ENCODE measurements at regions not wholly inside any gene's neighbourhood (a gene's known extent, or its start where the extent isn't known, plus 50 kb on each side); places are given as distances from the start of the nearest gene placed in this dataset.

DNA sequence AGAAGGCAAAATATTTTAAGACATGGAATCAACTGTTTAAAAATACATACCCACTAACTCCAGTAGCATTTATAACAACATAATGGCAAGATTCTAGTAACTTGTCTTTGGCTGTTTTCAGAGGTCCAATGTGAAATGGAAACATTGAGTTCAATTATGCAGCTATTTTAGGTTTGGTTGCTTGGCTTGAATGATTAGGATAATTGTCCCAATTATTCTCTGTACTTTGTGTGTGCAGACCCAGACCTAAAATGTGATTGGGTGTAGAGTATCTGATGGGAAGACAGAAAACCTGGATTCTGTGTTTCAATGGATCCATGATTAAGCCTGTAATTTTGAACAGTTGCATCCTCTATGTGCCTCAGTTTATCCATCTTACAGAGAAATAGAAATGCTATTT lies 392.7 kb upstream of the NFE2L3 start:
- DNase-seq: no peak

DNA sequence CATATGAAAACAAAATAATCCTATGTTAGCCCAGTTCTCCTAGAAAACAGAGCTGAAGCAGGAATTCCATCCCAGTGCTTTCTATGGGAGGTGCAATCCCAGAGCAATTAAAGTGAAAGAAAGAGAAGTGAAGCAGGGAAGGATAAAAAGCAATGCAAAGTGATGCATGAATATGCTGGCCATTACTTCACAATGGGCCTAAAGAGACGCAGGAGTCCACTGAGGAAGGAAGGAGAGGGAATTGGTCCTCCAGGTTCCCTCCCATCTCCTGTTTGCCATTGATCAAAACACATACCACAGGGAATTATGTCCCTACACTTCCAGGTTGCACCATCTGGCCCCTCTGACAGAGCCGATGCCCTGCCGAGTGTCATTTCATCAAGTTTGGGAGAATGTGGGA lies 392.2 kb upstream of the NFE2L3 start:
- no peak for DNase-seq

- DNase-seq: no peak
Measured at GRCh38 chr7:25762511-25763462, 389.2 kb upstream of the NFE2L3 start.

DNA sequence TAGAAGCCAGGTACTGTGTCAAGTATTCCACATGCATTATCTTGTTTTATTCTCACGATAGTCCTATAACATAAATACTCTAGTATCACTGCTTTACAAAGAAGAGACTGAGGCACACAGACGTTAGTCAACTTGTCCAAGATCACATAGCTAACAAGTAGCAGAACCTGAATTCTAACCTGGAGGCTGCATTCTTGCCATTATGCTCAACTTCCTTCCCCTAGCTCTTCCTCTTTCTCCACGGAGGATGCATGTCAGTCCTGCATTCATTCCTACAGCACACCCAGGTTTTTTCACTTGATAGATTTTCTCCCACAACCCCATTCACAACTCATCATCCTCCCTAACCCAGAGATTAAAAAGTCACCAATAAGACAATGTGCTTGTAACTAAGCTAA lies 388.5 kb upstream of the NFE2L3 start:
- DNase-seq: no peak

DNA sequence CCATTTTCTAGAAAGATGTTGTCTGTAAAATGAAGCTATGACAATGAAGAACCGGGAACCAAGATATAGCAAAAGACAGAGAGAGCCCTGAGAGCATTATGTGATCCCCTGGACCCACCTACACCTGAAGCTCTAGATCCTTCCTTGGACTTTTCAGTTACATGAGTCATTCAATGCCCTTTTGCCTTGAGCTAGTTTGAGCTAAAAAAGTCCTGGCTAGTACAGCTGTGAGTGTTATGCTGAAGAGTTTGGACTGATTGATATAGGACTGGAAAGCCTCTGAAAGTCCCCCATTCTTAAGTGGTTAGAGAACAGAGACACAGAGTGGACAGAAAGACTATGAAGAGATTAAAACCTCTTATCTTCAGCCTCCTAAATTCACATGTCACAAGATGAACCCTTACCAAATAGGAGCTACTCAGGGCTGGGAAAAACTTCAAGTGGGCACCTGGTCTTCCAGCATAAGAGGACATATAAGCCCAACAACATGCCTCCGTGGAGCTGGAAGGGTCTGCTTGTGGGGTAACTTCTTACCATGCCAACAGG lies 386.8 kb upstream of the NFE2L3 start:
- DNase-seq: no peak

- no peak for DNase-seq
Measured at GRCh38 chr7:25770235-25770634, 381.8 kb upstream of the NFE2L3 start.

- DNase-seq: no peak
Measured at GRCh38 chr7:25770670-25771069, 381.3 kb upstream of the NFE2L3 start.

DNA sequence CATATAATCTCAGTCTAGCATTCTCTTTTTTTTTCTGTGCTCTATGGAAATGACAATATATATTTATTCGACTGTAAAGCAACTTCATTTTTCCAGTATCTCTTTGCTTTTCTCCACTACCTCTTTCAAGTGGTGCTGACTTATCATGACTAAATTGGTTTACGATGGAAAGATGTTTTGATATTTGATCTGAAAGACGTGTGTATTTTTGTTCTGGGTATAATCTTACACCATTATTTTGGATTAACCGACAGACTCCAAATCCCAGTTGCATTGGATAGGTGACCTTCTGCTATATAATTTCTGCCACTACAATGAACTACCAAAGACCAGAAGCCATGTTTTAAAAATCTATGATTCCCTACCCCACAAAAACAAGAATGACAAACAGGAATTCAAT lies 380.5 kb upstream of the NFE2L3 start:
- no peak for DNase-seq

GRCh38 chr7:25772802-25773201 lies 379.2 kb upstream of the NFE2L3 start:
- no peak for DNase-seq

DNA sequence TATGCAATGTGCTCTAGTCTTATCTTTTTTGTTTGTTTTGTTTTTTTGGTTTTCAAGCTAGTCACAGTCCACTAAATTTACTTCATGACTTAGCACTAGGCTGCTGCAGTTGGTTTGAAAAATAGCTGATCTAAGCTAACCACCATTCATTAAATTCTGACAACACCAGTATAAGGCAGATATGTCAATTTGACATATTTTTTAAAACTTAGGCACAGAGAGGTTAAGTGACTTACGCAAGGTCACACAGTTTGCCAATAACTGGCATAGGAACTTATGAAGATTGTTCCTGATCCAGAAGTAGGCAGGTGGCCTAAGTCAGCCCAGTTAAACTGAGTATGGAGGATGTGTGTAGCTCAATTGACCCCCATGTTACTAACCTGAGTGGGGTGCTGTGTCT lies 377.3 kb upstream of the NFE2L3 start:
- no peak for DNase-seq

DNA sequence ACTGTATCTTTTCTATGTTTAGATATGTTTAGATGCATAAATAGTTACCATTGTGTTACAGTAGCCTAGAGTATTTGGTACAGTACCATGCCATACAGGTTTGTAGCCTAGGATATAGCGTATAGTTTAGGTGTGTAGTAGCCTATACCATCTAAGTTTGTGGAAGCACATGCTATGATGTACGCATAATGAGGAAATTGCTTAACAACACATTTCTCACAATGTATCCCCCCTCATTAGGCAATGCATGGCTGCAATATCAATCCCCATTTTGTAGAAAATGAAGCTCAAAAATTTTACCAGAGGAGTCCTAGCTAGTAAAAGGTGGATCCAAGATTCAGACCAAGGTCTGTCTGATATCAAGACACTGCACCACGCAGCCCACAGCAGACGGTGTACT lies 376.4 kb upstream of the NFE2L3 start:
- DNase-seq: no peak

DNA sequence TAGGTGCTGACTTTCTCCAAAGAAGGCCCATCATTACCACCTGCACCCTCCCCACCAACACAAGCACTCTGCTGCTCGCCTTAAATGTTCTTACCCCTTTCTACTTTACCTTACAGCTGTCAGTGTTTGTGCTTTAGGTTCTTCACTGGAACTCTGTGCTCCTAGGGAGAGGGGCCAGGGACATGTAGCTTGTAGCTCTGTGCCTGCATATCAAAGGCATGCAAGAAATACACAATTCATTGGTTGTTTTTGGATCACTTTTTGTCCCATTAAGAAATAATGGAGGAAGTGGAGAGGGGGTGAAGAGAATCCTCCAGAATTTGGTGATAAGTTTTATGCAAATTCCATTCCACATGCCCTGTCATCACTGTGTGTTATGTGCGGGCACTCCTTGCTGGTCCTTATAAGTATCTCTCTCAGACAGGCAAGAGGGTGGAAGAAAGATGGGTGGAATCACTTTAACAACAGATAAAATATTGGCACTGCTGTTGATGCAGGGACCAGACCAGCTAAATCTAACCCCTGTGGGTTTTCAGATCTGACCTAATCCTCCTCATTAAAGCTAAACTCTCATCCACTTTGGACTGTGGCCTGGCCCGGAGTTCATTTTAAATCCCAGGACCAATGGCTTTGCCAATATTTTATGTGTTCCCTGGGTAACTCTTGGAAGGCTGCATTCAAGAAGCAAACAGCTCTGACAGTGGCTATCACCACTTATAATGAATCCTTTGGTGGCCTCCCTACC lies 375.8 kb upstream of the NFE2L3 start:
- DNase-seq: no peak

GRCh38 chr7:25776744-25777123 lies 375.3 kb upstream of the NFE2L3 start:
- no peak for DNase-seq

DNA sequence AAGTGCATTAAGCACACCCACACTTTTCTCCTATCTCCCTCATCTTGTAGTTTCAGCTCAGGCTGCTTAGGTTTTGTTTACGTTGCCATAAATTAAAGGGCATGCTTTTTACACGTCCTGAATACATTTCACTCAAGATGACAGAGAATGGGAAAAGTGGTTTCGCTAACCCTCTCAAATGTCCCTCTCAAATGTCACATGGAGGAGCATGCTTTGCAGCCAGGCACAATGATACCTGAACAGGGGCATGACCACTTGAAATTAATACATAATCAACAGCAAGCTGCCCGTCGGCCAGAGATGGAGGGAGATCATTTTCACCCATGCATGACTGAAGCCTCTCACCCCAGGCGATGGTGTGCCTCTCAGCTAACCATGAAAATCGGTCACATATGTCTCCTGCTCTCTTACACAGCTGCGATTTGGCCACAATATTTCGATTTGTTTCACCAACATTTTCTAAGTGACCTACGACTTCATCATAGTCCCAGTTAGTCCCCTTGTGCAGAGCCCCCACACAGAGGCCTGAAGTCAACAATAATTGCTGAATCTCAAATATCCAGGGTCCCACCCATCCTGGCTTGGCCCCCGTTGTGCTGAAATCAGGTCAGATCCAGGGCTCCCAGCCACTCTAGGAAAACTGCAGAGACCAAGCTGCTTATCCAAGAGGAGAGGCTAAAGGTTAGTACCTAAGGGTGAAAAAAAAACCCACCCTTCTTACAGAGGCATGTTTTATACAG lies 373.9 kb upstream of the NFE2L3 start:
- no peak for DNase-seq

DNA sequence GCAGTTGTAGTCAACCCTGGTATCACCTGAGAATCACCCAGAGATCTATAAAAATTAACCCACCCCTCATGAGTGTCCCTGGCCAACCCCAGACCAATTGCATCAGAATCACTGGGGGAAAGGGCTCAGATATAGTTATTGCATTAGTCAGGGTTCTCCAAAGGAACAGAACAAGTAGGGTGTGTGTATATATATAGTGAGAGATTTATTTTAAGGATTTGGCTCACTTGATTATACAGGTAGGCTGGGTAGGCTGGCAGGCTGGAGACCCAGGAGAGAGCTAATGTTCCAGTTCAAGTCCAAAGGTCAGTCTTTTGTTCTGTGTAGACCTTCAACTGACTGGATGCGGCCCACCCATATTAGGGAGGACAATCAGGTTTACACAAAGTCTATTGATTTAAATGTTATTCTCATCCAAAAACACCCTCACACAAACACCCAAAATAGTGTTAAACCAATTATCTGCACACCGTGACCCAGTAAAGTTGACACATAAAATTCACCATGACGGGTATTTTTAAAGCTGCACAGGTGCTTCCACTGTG lies 372.9 kb upstream of the NFE2L3 start:
- DNase-seq: no peak

DNA sequence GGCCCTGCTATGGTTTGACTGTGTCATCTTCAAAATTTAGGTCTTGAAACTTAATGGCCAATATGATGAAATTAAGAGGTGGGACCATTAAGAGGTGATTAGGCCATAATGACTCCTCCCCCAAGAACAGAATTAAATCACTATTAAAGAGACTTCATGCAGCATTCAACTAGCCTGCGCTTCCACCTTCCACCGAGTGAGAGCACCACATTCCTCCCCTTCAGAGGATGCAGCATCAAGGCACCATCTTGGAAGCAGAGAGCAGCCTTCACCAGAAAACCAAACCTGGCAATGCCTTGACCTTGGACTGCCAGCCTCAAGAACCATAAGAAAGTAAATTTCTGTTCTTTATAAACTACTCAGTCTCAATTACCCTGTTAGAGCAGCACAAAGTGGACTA lies 371.1 kb upstream of the NFE2L3 start:
- no peak for DNase-seq

DNA sequence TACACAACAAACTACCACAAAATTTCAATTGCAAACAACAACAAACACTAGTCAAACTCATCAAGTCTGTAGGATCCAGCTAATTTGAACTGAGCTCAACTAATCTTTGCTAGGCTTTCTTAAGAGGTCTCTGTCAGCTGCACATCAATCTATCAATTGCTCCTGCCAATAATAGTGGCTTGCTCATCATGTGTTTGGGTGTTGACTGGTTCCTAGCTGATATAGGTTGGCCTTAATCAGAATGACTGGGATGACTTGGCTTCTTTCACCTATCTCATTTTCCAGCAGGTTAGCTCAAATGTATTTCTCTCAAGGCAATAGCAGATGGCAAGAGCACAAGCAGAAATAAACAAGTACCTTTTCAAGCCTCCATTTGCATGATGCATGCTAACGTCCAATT lies 370.3 kb upstream of the NFE2L3 start:
- DNase-seq: no peak

DNA sequence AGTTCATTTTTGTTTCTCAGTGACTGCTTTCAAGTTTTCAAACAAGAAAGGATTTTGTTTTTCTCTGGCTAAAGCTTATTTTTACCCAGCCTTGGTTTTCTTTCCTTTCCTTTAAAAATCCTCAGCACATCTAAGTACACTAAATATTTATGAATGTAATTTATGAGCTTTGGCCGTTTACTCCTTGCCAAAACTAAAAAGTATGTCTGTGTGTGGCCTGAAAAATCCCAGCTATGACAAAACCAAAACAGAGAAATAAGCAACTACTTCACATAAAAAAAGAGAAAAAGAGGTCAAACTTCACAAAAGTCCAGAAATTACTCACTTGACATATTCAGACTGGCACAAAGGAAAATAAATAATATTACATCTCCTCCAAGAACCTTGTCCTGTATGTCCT lies 365.1 kb upstream of the NFE2L3 start:
- no peak for DNase-seq

DNA sequence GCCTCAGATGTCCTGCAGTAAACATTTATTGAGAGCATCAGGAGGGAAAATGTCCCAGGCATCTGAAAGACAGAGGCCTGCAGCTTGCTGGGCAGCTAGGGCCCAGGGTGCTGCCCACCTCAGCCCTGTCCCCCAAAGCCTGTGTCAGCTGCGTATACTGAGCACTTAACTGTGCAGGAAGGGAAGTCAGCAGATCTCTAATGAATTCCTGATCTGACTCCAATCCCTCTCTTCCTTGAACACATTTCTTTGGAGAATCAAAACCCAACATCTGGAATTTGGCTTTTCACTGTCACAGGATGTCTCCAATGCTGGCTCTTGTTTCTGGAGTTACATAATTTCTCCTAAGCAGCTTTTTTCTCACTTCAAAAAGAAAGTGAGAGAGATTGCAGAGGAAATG lies 364.7 kb upstream of the NFE2L3 start:
- DNase-seq: no peak

DNA sequence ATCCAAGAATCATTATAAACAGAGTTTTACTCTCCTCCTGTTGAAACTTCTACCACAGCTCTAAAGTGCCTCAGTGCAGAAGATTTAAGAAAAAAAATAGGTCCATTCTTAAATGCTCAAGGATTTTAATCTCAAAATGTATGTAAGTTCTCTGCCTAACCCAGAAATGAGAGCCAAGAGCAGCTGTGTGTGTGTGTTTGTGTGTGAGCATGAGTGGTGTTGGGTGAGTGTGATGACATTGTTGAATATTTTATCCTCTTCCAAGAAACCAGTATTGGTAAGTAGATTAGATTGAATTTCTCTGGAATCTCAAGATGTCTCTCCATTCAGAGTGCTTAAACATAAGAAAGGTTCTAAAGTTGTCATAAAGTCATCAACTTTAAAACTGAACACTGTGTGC lies 363.6 kb upstream of the NFE2L3 start:
- no peak for DNase-seq

GRCh38 chr7:25788961-25789620 lies 362.9 kb upstream of the NFE2L3 start:
- no peak for DNase-seq

Data from amniotic stem cell (primary cell).